ENCODE measurements at regions not wholly inside any gene's neighbourhood (a gene's known extent, or its start where the extent isn't known, plus 50 kb on each side); places are given as distances from the start of the nearest gene placed in this dataset.

- TF ChIP-seq, protein P1, sequence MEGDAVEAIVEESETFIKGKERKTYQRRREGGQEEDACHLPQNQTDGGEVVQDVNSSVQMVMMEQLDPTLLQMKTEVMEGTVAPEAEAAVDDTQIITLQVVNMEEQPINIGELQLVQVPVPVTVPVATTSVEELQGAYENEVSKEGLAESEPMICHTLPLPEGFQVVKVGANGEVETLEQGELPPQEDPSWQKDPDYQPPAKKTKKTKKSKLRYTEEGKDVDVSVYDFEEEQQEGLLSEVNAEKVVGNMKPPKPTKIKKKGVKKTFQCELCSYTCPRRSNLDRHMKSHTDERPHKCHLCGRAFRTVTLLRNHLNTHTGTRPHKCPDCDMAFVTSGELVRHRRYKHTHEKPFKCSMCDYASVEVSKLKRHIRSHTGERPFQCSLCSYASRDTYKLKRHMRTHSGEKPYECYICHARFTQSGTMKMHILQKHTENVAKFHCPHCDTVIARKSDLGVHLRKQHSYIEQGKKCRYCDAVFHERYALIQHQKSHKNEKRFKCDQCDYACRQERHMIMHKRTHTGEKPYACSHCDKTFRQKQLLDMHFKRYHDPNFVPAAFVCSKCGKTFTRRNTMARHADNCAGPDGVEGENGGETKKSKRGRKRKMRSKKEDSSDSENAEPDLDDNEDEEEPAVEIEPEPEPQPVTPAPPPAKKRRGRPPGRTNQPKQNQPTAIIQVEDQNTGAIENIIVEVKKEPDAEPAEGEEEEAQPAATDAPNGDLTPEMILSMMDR (IDR thresholded peaks at IDR 0.05), result no peak
- TF ChIP-seq POLR2AphosphoS5 (IDR thresholded peaks at IDR 0.05), result no peak
- TF ChIP-seq POLR2A (IDR thresholded peaks at IDR 0.05), result no peak
- TF ChIP-seq EP300 (IDR thresholded peaks at IDR 0.05; ENCODE audit: low read depth), result no peak
These were observed 1422.4 kb downstream of the LRRC4C start for GRCh38 chr11:40037005-40037404.

Data from transverse colon (tissue), 4 donors.